ENCODE measurements at regions not wholly inside any gene's neighbourhood (a gene's known extent, or its start where the extent isn't known, plus 50 kb on each side); places are given as distances from the start of the nearest gene placed in this dataset.

DNA sequence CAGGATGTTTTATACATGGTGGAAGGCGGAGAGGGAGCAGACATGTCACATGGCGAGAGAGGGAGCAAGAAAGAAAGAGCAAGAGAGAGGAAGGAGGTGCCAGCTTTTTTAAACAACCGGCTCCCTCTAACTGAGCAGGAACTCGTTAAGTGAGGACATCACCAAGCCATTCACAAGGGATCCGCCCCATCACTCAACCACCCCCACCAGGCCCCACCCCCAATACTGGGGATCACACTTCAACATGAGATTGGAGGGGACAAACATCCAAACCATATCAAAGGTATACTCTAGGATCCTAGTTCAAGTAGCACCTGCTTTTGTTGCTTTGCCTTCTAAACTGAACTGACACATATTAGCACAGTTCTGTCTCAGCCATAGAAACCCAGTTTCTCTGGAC is 141.9 kb upstream of the KLF14 start:
- H3K27me3 Mint-ChIP-seq = no peaks in the 10 kb centered on the region
- no peak overlapping the region for H3K27ac Mint-ChIP-seq
- peaks cover 49% of the 10 kb centered on the region for H3K36me3 Mint-ChIP-seq (ENCODE audit: low read depth)
- no peak overlapping the region for H3K4me3 Mint-ChIP-seq
- H3K4me1 Mint-ChIP-seq = peaks cover 22% of the 10 kb centered on the region
- no peaks in the 10 kb centered on the region for H3K9me3 Mint-ChIP-seq
- POLR2A ChIA-PET = no interaction called here
- CTCF ChIA-PET = no interaction called here
- no peak for DNase-seq

DNA sequence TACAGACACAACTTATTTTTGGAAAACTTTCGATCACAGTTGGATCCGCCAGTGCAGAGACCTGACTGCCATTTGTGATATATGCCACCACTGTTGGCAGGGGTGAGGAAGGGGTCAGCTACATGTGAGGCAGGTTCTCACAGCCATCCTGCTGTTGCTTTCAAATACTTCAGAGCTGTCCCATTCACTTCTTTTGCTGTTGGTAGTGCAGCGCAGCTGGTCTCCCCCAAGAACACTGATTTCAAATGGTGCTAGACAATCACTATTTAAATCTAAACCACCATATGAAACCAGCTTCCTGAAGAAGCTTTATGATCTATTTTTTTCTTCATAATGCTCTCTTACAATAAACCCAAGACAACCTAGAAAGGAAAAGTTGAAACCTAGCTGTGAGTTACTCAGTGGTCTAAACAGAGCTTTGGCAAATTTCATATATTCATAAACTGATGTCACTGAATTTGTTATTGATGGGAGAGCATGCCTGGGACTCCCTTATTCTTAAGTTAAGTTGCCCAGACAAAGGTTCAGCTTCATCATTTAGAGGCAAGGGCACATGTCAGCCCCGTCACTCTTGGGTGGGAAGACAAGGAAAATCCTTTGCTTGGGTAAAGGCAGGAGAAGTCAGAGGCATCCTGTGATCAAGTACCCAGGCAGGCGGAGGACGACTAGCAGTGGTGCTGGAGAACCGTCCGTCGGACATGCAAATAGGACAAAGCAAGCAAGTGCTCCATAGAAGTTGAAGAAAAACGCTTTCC is 143.4 kb upstream of the KLF14 start:
- CTCF ChIA-PET = interaction anchor here (0.6 to 1.4 kb wide), 4 partner anchors 10 to 495 kb away, joined by 3 read pairs; no protein-coding TSS in a partner anchor
- no peak for DNase-seq
- H3K4me1 Mint-ChIP-seq = peaks cover 22% of the 10 kb centered on the region
- no peak overlapping the region for H3K4me3 Mint-ChIP-seq
- peaks cover 56% of the 10 kb centered on the region for H3K36me3 Mint-ChIP-seq (ENCODE audit: low read depth)
- H3K27me3 Mint-ChIP-seq = no peaks in the 10 kb centered on the region
- peak overlapping the region; percentile 10 for H3K27ac Mint-ChIP-seq
- POLR2A ChIA-PET = no interaction called here
- no peaks in the 10 kb centered on the region for H3K9me3 Mint-ChIP-seq

DNA sequence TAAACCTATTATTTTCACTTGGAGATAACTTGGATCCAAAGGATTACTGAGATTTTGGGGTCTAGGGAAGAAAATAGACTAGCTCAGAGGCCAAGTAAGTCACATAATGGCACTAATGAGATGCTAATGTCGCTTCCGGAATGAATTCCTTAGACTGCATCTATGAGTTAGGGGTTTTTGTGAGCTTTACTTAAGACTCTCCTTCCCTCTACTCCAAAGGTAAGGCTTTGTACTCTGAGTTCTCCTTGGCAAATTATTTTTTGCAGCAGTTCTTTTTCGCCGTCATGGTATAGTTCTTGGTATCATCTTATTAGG is 143.9 kb upstream of the KLF14 start:
- Mint-ChIP-seq H3K36me3 (ENCODE audit: low read depth) (peaks cover 56% of the 10 kb centered on the region), H3K4me1 (peaks cover 23% of the 10 kb centered on the region), H3K27ac (no peak overlapping the region), H3K27me3 (no peaks in the 10 kb centered on the region), H3K9me3 (no peaks in the 10 kb centered on the region), H3K4me3 (no peak overlapping the region)
- ChIA-PET CTCF (interaction anchor here (0.9 to 1.4 kb wide), 3 partner anchors 10 to 129 kb away, joined by 3 read pairs; no protein-coding TSS in a partner anchor), POLR2A (no interaction called here)
- DNase-seq = no peak

DNA sequence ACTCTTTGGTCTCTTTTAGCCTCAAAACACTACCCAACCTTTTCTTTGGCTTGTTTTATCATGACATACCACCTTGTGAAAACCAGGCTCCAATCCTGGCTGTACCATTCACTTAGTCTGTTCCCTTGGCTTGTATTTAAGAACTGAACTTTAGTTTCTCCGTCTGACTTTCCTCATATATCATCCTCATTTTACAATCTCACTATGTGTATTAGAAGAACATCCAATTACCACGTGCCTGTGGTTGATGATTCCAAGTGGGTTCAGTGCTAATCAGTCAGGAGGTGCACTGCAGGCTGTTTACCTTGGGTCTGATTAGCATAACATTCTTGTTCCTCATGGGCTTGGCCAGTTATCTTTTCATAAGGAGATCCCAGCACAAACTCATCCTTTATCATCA is 144.8 kb upstream of the KLF14 start:
- ChIA-PET POLR2A (no interaction called here), CTCF (no interaction called here)
- peaks cover 57% of the 10 kb centered on the region for H3K36me3 Mint-ChIP-seq (ENCODE audit: low read depth)
- H3K9me3 Mint-ChIP-seq = no peaks in the 10 kb centered on the region
- no peak overlapping the region for H3K4me3 Mint-ChIP-seq
- H3K4me1 Mint-ChIP-seq = peaks cover 23% of the 10 kb centered on the region
- H3K27ac Mint-ChIP-seq = no peak overlapping the region
- no peak for DNase-seq
- H3K27me3 Mint-ChIP-seq = no peaks in the 10 kb centered on the region

DNA sequence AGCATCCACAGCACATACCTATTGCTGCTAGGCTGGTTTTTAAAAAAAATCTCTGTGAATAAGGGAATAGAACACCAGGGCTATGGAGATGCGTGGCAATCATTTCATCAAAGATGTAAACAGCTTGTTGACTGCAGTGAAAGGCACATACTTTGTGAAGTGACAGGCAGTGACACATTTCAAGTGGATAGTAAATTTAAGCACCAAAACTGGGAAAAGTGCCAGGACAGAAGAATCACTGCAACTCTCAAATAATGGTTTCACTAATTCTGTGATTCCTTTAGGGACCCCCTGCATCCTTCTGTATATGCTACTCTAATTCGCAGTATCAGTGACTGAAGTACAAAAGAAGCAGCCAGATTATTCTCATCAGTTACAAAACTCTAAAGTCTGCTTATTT is 145.2 kb upstream of the KLF14 start:
- Mint-ChIP-seq H3K4me3 (no peak overlapping the region), H3K27me3 (no peaks in the 10 kb centered on the region), H3K9me3 (no peaks in the 10 kb centered on the region), H3K27ac (no peak overlapping the region), H3K4me1 (peaks cover 23% of the 10 kb centered on the region), H3K36me3 (ENCODE audit: low read depth) (peaks cover 54% of the 10 kb centered on the region)
- POLR2A ChIA-PET = no interaction called here
- DNase-seq = no peak
- CTCF ChIA-PET = no interaction called here

DNA sequence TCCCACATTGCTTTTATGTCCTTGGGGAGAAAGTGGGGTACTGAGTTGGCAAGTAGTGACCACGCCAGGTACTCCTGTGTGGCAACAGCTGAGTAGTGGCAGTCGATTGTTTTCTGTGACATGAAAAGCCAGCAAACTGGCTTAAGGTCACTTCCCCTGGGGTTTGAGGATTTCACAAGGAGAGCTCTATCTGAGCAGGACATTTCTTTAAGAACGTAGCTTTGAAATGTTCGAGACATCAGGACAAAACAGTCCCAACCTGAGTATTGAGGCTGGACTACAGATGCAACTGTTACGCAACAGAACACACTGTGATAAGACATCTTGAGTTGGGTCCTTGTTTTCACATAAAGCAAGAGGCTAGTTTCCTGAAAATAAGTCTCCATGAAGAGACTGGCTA is 146.7 kb upstream of the KLF14 start:
- peaks cover 62% of the 10 kb centered on the region for H3K36me3 Mint-ChIP-seq (ENCODE audit: low read depth)

DNA sequence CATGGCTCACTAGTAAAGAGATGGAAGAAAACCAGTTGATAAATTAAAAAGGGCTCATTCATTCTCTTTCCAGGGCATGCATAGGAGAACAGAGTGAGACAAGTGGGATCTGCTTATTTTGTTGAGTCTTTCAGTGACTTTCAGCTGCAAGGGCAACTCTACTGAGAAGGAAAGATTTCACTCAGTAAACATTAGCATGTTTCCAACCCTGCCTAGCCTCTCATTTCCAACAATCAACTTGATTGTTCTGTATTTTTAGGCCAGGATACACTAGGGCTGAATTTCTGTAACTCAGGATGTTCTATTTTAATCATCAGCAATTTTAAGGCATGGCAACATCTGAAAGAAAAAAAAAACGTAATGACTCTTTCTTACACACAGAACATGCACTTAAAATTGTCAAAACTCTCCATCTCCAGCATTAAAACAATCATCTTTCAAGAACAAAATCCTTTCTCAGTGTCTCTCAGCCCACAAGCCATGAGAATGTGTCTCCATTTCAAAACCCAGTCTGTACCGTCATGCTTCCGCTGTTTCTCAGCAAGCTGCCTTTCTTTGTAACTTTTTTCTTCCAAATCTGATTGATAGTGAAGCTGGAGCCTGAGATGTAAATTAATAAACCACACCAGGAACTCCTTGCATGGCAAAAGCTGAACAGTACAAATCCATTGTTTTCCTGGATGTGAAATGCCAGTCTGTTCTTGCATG is 147.2 kb upstream of the KLF14 start:
- Mint-ChIP-seq H3K27ac (peak overlapping the region; percentile 15), H3K27me3 (no peaks in the 10 kb centered on the region), H3K4me1 (peaks cover 26% of the 10 kb centered on the region), H3K4me3 (no peak overlapping the region), H3K9me3 (no peaks in the 10 kb centered on the region), H3K36me3 (ENCODE audit: low read depth) (peaks cover 59% of the 10 kb centered on the region)
- POLR2A ChIA-PET = no interaction called here
- CTCF ChIA-PET = interaction anchor here (0.7 to 5.8 kb wide), 6 partner anchors 8 to 880 kb away, joined by 3 to 36 read pairs (median 3); no protein-coding TSS in a partner anchor
- no peak for DNase-seq

More for the DNA sequence above, 146.7 kb upstream of the KLF14 start:
- CTCF ChIA-PET = interaction anchor here (0.7 to 4.2 kb wide), 4 partner anchors 8 to 880 kb away, joined by 3 to 17 read pairs (median 3); no protein-coding TSS in a partner anchor
- H3K27me3 Mint-ChIP-seq = no peaks in the 10 kb centered on the region
- POLR2A ChIA-PET = no interaction called here
- H3K27ac Mint-ChIP-seq = no peak overlapping the region
- no peak overlapping the region for H3K4me3 Mint-ChIP-seq
- no peak for DNase-seq
- H3K4me1 Mint-ChIP-seq = peaks cover 28% of the 10 kb centered on the region
- H3K9me3 Mint-ChIP-seq = no peaks in the 10 kb centered on the region

DNA sequence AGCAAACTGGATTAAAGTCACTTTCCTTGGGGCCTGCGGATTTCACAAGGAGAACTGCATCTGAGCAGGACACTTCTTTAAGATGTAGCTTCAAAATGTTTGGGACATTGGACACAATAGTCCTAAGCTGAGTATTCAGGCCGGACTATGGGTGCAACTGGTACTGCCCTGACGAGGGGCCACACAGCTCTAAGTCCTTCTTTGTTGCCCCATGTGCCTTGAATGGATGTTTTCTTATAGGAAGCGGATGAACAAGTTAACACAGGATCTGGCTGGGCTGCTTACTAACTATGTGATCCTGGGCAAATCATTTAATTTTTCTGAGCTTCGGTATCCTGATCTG is 147.8 kb upstream of the KLF14 start:
- no peak overlapping the region for H3K4me3 Mint-ChIP-seq
- CTCF ChIA-PET = interaction anchor here (0.7 to 5.8 kb wide), 4 partner anchors 10 to 33 kb away, joined by 3 to 36 read pairs (median 10); no protein-coding TSS in a partner anchor
- peaks cover 56% of the 10 kb centered on the region for H3K36me3 Mint-ChIP-seq (ENCODE audit: low read depth)
- POLR2A ChIA-PET = no interaction called here
- H3K4me1 Mint-ChIP-seq = peaks cover 24% of the 10 kb centered on the region
- no peaks in the 10 kb centered on the region for H3K9me3 Mint-ChIP-seq
- H3K27ac Mint-ChIP-seq = peak overlapping the region; percentile 0
- no peak for DNase-seq
- no peaks in the 10 kb centered on the region for H3K27me3 Mint-ChIP-seq

DNA sequence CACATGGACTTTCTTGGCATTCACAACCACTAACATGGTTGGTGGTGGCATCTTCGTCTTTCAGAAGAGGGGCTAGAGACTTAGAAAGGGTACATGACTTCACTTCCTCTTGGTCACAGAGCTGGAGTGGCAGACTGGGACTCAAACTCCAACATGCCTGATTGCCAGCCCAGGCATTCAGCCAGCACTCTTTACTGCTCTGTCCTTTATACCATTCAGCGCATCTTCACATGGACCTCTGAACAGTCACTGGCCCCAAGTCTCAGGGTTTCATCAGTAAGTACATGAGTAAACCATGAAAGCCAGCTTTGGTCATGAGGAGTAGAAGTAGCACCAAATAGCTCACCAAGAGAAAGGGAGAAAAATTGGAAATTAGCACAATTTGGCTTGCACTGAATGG is 148.4 kb upstream of the KLF14 start:
- CTCF ChIA-PET = interaction anchor here (4.0 to 5.8 kb wide), 3 partner anchors 8 to 15 kb away, joined by 12 to 36 read pairs (median 17); no protein-coding TSS in a partner anchor
- DNase-seq = no peak
- H3K4me3 Mint-ChIP-seq = no peak overlapping the region
- H3K9me3 Mint-ChIP-seq = no peaks in the 10 kb centered on the region
- peaks cover 54% of the 10 kb centered on the region for H3K36me3 Mint-ChIP-seq (ENCODE audit: low read depth)
- POLR2A ChIA-PET = no interaction called here
- H3K4me1 Mint-ChIP-seq = peaks cover 25% of the 10 kb centered on the region
- H3K27me3 Mint-ChIP-seq = no peaks in the 10 kb centered on the region
- H3K27ac Mint-ChIP-seq = no peak overlapping the region

DNA sequence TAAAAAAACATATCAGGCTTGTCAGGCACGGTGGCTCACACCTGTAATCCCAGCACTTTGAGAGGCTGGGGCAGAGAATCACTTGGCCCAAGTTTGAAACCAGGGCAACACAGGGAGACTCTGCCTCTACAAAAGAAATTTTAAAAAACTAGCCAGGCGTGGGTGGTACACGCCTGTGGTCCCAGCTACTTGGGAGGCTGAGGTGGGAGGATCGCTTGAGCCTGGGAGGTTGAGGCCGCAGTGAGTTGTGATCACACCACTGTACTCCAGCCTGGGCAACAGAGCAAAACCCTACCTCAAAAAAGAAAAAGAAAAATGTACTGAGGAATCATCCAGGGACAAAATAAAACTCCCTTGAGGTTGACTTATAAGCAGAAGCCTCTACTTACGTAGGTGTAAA is 149.9 kb upstream of the KLF14 start:
- Mint-ChIP-seq H3K4me1 (peaks cover 30% of the 10 kb centered on the region), H3K9me3 (no peaks in the 10 kb centered on the region), H3K4me3 (no peak overlapping the region), H3K27ac (peak overlapping the region; percentile 58), H3K36me3 (ENCODE audit: low read depth) (peaks cover 57% of the 10 kb centered on the region), H3K27me3 (no peaks in the 10 kb centered on the region)
- ChIA-PET CTCF (interaction anchor here (4.0 to 5.8 kb wide), 3 partner anchors 9 to 13 kb away, joined by 12 to 36 read pairs (median 17); no protein-coding TSS in a partner anchor), POLR2A (no interaction called here)
- no peak for DNase-seq

DNA sequence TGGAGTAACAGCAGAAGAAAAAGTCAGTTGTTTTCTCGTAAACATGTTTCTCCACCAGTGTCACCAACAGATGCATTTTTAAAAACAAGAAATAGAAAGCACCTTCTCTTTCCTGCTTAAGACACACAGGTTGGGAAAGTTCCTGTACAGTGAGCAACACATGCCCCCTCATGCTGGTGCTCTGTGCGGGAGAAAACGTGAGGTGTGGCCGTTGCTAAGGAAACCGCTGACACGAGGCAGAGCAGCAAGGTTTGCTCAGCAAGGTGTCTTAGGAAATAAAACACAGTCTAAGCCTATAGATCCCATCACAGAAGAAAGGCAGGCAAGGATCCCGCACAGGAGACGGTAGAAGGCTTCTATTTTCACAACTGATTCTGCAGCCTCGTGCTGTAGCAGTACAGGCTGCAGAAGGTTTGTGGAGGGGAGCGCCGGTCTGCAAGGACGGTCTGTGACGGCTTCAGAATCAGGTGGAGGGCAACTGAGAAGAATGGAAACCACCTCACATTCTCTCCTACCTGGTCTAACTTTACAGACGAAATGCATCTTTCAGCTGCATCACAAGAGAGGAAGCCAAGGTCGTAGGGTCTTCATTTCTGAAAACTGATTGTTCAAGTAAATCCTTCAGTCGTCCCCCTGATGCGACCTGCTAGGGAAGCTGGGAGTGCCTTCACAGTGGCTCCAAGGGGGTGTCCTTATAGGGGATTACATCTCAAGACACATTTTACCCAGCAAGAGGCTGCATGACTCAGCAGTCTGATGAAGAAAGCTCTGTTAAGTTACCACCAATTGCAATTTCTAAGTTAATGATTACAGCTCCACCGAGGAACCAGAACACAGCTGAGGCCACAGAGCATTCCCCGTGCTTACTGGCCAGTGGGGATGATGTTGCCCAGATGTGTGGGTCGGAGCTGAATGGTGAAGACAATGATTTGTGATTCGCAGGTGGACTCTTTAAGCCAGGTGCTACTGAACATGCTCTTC is 150.7 kb upstream of the KLF14 start:
- no peak overlapping the region for H3K4me3 Mint-ChIP-seq
- H3K9me3 Mint-ChIP-seq = no peaks in the 10 kb centered on the region
- CTCF ChIA-PET = interaction anchor here (1.0 to 5.8 kb wide), 7 partner anchors 9 to 158 kb away, joined by 3 to 36 read pairs (median 6); no protein-coding TSS in a partner anchor
- DNase-seq = no peak
- H3K4me1 Mint-ChIP-seq = peaks cover 29% of the 10 kb centered on the region
- H3K27me3 Mint-ChIP-seq = no peaks in the 10 kb centered on the region
- peak overlapping the region; percentile 58 for H3K27ac Mint-ChIP-seq
- peaks cover 59% of the 10 kb centered on the region for H3K36me3 Mint-ChIP-seq (ENCODE audit: low read depth)
- POLR2A ChIA-PET = interaction anchor here (1.0 kb wide), 1 partner anchor 9 kb away, joined by 3 read pairs; no protein-coding TSS in a partner anchor

DNA sequence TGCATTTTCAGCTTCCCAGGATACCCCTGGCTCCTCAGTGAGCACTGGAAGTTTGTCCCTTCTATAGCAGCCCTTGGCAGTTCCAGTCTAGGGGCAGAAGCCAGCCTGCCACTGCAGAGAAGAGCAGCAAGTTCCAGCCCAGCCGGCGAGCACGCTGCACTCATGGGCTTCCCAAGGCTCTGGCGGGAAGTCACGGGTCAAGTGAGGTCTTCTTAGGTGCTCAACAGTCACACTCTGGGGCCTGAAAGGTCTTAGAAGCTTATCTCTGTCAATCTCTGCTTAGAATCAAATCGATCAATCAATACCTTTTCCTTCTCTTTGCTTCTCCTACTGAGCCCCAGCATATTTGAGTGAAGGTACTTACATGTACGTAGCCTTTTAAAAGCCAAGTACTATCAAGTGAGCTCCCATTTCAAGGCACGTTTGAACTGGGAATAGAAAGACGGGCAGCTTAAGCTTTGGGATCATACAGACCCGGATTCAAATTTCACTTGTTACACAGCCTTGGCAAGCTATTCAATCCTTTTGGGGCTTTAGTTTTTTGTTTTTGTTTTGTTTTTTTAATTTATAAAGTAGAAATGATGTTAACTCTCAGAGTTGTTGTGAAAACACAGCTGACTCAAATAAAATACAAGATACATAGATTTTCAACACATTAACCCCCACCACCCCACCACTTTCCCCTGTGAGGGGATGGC is 152.6 kb upstream of the KLF14 start:
- ChIA-PET POLR2A (interaction anchor here (0.5 kb wide), 1 partner anchor 1562 kb away, joined by 5 read pairs; no protein-coding TSS in a partner anchor), CTCF (interaction anchor here (1.8 to 5.8 kb wide), 2 partner anchors 10 to 15 kb away, joined by 3 to 36 read pairs; no protein-coding TSS in a partner anchor)
- H3K27ac Mint-ChIP-seq = no peak overlapping the region
- no peak for DNase-seq
- peaks cover 37% of the 10 kb centered on the region for H3K4me1 Mint-ChIP-seq
- no peaks in the 10 kb centered on the region for H3K9me3 Mint-ChIP-seq
- no peaks in the 10 kb centered on the region for H3K27me3 Mint-ChIP-seq
- no peak overlapping the region for H3K4me3 Mint-ChIP-seq
- peaks cover 63% of the 10 kb centered on the region for H3K36me3 Mint-ChIP-seq (ENCODE audit: low read depth)

Measured in activated CD4-positive, alpha-beta T cell treated with anti-CD3 and anti-CD28 coated beads, Interleukin-2, amount 10 ng/mL, durations not matched to agents 7 days and 5 days (primary cell).